HK-2 (cell line): ENCODE measurements at regions not wholly inside any gene's neighbourhood (a gene's known extent, or its start where the extent isn't known, plus 50 kb on each side); places are given as distances from the start of the nearest gene placed in this dataset.

Source experiments
- DNase-seq: peaks from one replicate; pipeline ENCODE4 v3.0.0-alpha.2; 2018; ENCODE audit not compliant: unreplicated experiment

GRCh38 chr12:88945051-88945732 is 364.9 kb upstream of the KITLG start:
- no peak for DNase-seq

GRCh38 chr12:88944397-88944796 is 364.1 kb upstream of the KITLG start:
- DNase-seq: no peak

- no peak for DNase-seq
Observed at GRCh38 chr12:88940854-88941253, 360.6 kb upstream of the KITLG start.

GRCh38 chr12:88935856-88936255 is 355.6 kb upstream of the KITLG start:
- DNase-seq: no peak

DNA sequence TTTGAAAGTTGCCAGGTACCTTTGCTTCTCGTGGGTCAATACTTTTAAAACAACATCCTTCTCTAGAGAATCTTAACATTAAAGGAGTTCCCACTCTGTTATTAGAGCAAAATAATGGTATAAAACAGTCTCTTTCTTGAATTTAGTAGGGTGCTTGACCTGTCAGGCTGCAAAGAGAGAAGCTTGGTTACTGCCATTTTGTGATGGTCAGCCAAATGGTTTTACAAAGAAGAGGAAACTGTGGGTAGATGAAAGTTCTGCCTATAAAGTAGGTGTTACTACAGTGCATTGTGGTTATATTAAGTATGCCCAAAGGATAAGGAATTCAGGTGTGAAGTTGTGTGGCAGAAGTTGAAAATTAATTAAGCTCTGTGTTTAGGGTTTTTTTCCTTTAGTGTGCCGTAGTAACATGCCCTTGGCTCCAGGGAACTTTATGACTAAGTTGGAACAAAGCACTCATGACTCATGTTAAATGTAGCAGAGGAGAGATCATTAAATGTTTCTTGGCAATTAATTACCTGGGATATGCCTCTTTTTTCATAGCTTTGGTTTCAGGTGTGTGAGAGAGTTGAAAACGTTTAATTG is 354.0 kb upstream of the KITLG start:
- no peak for DNase-seq

GRCh38 chr12:88932457-88932856 is 352.2 kb upstream of the KITLG start:
- no peak for DNase-seq

- DNase-seq: no peak
Observed at GRCh38 chr12:88931598-88931997, 351.3 kb upstream of the KITLG start.

GRCh38 chr12:88925454-88925853 is 345.2 kb upstream of the KITLG start:
- no peak for DNase-seq

DNA sequence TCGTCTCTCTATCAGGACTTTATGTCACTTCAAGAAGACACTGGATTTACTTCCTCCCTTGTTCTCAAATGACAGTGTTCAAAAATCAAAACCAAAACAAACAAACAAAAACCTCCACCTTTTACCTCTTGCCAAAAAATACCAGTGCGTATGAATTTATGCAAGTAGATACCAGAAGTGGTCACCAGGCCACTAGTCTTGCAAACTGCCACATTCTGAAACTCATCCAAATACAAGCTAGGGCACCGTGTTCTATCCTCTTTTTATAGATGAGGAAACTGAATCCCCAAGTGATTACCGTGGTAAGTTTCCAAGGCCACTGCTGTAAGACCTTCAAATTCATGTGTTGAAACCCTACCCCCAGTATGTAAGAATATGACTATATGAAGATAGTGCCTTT is 343.9 kb upstream of the KITLG start:
- no peak for DNase-seq

DNA sequence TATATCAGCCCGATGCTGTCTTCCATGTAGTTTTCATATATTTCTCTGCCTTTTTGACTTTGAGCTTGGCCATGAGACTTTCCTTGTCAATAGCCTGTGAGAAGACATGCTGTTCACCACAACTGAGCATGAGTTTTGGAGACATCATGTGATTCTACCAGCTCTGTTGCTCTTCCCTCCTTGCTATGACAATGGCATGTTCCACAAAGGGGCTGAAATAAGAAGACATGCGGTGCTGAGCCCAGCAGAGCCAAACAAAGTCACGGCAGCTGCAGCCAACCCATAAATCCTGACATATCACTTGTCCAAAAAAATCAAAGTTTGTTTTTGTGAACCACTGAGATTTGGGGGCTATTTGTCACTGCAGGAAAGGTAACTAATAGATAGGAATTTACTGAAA is 343.4 kb upstream of the KITLG start:
- DNase-seq: no peak

- no peak for DNase-seq
Observed at GRCh38 chr12:88922816-88923215, 342.5 kb upstream of the KITLG start.

DNA sequence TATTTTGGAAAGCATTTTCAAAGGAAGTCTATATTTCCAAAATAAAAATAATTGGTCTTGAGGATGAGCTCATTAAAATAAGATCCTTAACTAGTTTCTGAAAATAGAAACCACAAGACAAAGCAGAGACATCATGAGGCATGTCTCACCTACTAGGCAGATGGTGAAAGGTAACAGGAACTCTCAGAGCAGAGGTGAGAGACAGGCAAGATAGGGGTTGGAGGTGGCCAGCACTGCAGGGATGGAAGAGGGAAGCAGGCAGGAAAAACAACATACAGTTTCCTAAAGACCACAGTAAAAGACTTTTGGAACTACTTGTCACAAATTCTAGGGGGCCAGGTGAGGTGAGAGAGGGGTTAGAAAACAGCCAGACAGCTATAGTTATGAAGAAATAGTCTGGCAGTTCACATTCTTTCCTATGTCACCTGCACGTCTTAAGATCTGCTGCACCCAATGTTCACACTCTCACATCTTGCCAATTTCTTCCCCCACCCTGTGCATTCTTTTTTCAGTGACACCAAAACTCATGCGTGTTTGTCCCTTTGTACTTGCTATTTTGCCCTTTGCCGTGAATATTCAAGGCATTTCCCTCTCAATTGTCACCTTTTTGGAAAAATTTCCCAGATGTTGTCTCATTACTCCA is 341.7 kb upstream of the KITLG start:
- DNase-seq: no peak

DNA sequence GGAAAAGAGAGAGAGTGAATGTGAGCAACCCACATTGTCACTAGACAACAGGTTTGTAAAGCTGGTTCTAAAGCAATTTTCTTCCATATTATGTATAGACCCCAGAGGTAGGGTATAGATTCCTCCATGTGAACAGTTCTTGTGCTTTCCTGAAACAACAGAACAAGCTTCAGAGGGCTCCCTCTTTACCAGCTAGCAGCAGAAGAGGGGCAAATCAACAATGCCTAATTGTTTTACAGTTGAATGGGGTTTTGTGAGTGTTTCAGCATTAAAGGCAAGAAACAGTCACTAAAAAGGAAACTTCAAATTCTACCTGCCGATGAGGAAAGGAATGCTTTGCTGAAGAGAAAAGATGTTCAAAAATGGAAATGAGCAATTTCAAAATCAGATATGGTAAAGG is 341.2 kb upstream of the KITLG start:
- no peak for DNase-seq

- DNase-seq: no peak
Observed at GRCh38 chr12:88918161-88918560, 337.9 kb upstream of the KITLG start.

GRCh38 chr12:88914967-88915366 is 334.7 kb upstream of the KITLG start:
- DNase-seq: no peak

- no peak for DNase-seq
Observed at GRCh38 chr12:88909510-88909909, 329.2 kb upstream of the KITLG start.

DNA sequence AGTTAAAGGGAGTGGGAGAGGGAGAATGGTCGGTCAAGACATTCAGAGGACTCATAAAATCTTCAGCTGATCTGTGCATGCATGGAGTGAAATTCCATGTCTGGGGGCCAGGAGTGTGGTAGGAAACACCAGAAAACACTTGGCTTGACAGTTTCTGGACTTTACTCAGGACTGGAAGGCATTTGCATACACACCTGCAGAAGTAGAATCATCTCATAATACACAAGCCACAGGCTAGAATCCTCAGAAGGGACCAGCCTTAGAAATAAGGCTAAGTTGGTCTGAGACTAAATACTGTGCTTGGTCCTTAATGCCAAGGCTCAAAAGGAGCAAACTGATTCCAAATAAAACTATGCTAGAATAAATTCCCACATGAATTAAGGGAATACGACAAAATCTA is 328.1 kb upstream of the KITLG start:
- no peak for DNase-seq

GRCh38 chr12:88904705-88905104 is 324.4 kb upstream of the KITLG start:
- no peak for DNase-seq

GRCh38 chr12:88903333-88903732 is 323.1 kb upstream of the KITLG start:
- DNase-seq: no peak

GRCh38 chr12:88897723-88898122 is 317.5 kb upstream of the KITLG start:
- DNase-seq: no peak

DNA sequence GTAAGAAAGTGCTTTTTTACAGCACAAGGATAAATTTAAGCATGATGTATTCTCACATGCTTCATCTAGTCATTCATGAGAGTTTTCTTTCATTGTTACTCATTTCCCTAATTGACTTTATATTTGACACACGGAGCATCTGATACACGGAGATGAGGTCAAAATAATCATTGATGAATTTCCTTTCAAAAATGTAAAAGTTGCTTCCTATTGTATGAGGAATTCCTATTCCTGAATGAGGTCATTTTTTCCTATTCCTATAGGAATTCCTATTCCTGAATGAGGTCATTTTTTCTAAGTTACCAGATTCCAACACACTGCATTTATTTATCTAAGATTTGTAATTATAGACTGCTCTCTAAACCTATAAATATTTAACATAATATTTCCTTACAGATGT is 316.7 kb upstream of the KITLG start:
- DNase-seq: no peak

- DNase-seq: no peak
Observed at GRCh38 chr12:88895634-88896033, 315.4 kb upstream of the KITLG start.

- DNase-seq: no peak
Observed at GRCh38 chr12:88893801-88894200, 313.5 kb upstream of the KITLG start.
